ENCODE measurements at regions not wholly inside any gene's neighbourhood (a gene's known extent, or its start where the extent isn't known, plus 50 kb on each side); places are given as distances from the start of the nearest gene placed in this dataset.

DNA sequence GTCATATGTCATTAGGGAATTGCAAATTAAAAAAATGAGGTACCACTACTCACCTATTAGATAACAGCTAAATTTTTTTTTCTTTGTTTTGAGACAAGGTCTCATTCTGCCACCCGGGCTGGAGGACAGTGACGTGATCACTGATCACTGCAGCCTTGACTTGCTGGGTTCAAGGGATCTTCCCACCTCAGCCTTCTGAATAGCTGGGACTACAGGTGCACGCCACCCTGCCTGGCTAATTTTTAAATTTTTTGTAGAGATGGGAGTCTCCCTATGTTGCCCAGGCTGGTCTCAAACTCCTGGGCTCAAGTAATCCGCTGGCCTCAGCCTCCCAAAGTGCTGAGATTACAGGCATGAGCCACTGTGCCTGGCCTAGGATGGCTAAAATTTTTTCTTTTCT is 57.1 kb upstream of the NCOA3 start:
- 100% methylated on average over 1 of the region's 4 CpGs for WGBS (ENCODE audit: insufficient coverage)
- no peak overlapping the region for H3K4me2 ChIP-seq (replicated peaks; ENCODE audit: low read depth, low read length, poor library complexity, severe bottlenecking)
- no peaks in the 10 kb centered on the region for H4K20me1 ChIP-seq (ENCODE audit: control insufficient read depth, insufficient read depth, low read length, poor library complexity, severe bottlenecking)
- H3K79me2 ChIP-seq (ENCODE audit: control insufficient read depth, insufficient read depth, low read length) = no peaks in the 10 kb centered on the region
- H3K9ac ChIP-seq (ENCODE audit: low read length) = no peak overlapping the region
- ChIA-PET CTCF (interaction anchor here (0.6 to 0.7 kb wide), 2 partner anchors 70 to 145 kb away, joined by 3 to 4 read pairs; no protein-coding TSS in a partner anchor), POLR2A (interaction anchor here (0.6 kb wide), 1 partner anchor 30 kb away, joined by 3 read pairs; no protein-coding TSS in a partner anchor)
- H3K4me3 ChIP-seq (ENCODE audit: control extremely low read depth in 1 of 5, extremely low read depth in 1 of 5, insufficient read depth in 1 of 5, low read depth in 2 of 5, low read length in 4 of 5) = no peak overlapping the region
- Mint-ChIP-seq H3K4me3 (no peak overlapping the region), H3K9me3 (ENCODE audit: insufficient read depth) (no peaks in the 10 kb centered on the region), H3K27ac (no peak overlapping the region), H3K4me1 (peaks cover 20% of the 10 kb centered on the region), H3K27me3 (no peaks in the 10 kb centered on the region)
- intact Hi-C loops (cut with micrococcal nuclease) = no loop called here
- H3K9me3 ChIP-seq (ENCODE audit: control extremely low read depth in 1 of 3, control insufficient read depth in 2 of 3, insufficient read depth in 1 of 3, low read length in 2 of 3) = no peaks in the 10 kb centered on the region
- no peak for ATAC-seq (ENCODE audit: low read depth)
- H3K36me3 ChIP-seq (replicated peaks in 1 of 2; ENCODE audit: control extremely low read depth in 1 of 2, control insufficient read depth in 1 of 2, extremely low read depth in 1 of 2, insufficient read depth in 2 of 2, low read length in 1 of 2) = no peaks in the 10 kb centered on the region
- H2AFZ ChIP-seq (ENCODE audit: insufficient read depth, low read depth, low read length, poor library complexity, severe bottlenecking) = no peak overlapping the region
- DNase-seq = no peak
- no peak for TF ChIP-seq EZH2 (IDR thresholded peaks at IDR 0.05; ENCODE audit: borderline replicate concordance, insufficient read depth, low read depth, low read length, poor library complexity, severe bottlenecking)
- no peak for TF ChIP-seq CTCF (IDR thresholded peaks at IDR 0.05)
- H3K27me3 ChIP-seq (replicated peaks in 1 of 4; ENCODE audit: control extremely low read depth in 1 of 4, control insufficient read depth in 3 of 4, insufficient read depth in 4 of 4, low read length in 3 of 4) = no peaks in the 10 kb centered on the region
- no peak overlapping the region for H3K27ac ChIP-seq (ENCODE audit: low read length in 2 of 2)
- peaks cover 14 to 18% of the 10 kb centered on the region in 2 donors for H3K4me1 ChIP-seq (ENCODE audit: control insufficient read depth in 2 of 2, insufficient read depth in 2 of 2, low read length in 2 of 2)

- Histone ChIP-seq H2AFZ (ENCODE audit: insufficient read depth, low read depth, low read length, poor library complexity, severe bottlenecking) (no peak overlapping the region), H3K4me2 (replicated peaks; ENCODE audit: low read depth, low read length, poor library complexity, severe bottlenecking) (no peak overlapping the region), H3K79me2 (ENCODE audit: control insufficient read depth, insufficient read depth, low read length) (no peaks in the 10 kb centered on the region), H3K4me1 (ENCODE audit: control insufficient read depth in 2 of 2, insufficient read depth in 2 of 2, low read length in 2 of 2) (peaks cover 7 to 11% of the 10 kb centered on the region in 2 donors), H3K4me3 (ENCODE audit: control extremely low read depth in 1 of 5, extremely low read depth in 1 of 5, insufficient read depth in 1 of 5, low read depth in 2 of 5, low read length in 4 of 5) (no peak overlapping the region), H3K27ac (ENCODE audit: low read length in 2 of 2) (no peak overlapping the region), H3K9ac (ENCODE audit: low read length) (no peak overlapping the region), H3K27me3 (replicated peaks in 1 of 4; ENCODE audit: control extremely low read depth in 1 of 4, control insufficient read depth in 3 of 4, insufficient read depth in 4 of 4, low read length in 3 of 4) (no peaks in the 10 kb centered on the region), H4K20me1 (ENCODE audit: control insufficient read depth, insufficient read depth, low read length, poor library complexity, severe bottlenecking) (no peaks in the 10 kb centered on the region), H3K9me3 (ENCODE audit: control extremely low read depth in 1 of 3, control insufficient read depth in 2 of 3, insufficient read depth in 1 of 3, low read length in 2 of 3) (no peaks in the 10 kb centered on the region), H3K36me3 (replicated peaks in 1 of 2; ENCODE audit: control extremely low read depth in 1 of 2, control insufficient read depth in 1 of 2, extremely low read depth in 1 of 2, insufficient read depth in 2 of 2, low read length in 1 of 2) (no peaks in the 10 kb centered on the region)
- Mint-ChIP-seq H3K4me3 (no peak overlapping the region), H3K4me1 (peaks cover 15% of the 10 kb centered on the region), H3K27ac (peak overlapping the region; percentile 32), H3K9me3 (ENCODE audit: insufficient read depth) (no peaks in the 10 kb centered on the region), H3K27me3 (no peaks in the 10 kb centered on the region)
- TF ChIP-seq EZH2 (IDR thresholded peaks at IDR 0.05; ENCODE audit: borderline replicate concordance, insufficient read depth, low read depth, low read length, poor library complexity, severe bottlenecking) (no peak), CTCF (IDR thresholded peaks at IDR 0.05) (no peak)
- DNase-seq (no peak), ATAC-seq (ENCODE audit: low read depth) (no peak)
- 90% methylated on average over 5 of the region's 8 CpGs for WGBS (ENCODE audit: insufficient coverage)
- ChIA-PET CTCF (interaction anchor here (0.7 to 1.1 kb wide), 3 partner anchors 18 to 146 kb away, joined by 3 read pairs; no protein-coding TSS in a partner anchor), POLR2A (interaction anchor here (0.6 kb wide), 1 partner anchor 41 kb away, joined by 4 read pairs; no protein-coding TSS in a partner anchor)
- intact Hi-C loops (cut with micrococcal nuclease) = no loop called here
Measured at GRCh38 chr20:47445291-47445690, 56.4 kb upstream of the NCOA3 start.

Data from B cell (primary cell).